ENCODE measurements at regions not wholly inside any gene's neighbourhood (a gene's known extent, or its start where the extent isn't known, plus 50 kb on each side); places are given as distances from the start of the nearest gene placed in this dataset.

- H3K4me3 ChIP-seq (ENCODE audit: control insufficient read depth, low read depth, low read length), result no peak overlapping the region
- no peak for TF ChIP-seq CTCF (IDR thresholded peaks at IDR 0.05; ENCODE audit: control insufficient read depth, insufficient read depth, low read depth, low read length, missing control alignments)
- no peak for DNase-seq (ENCODE audit: low read depth)
These were observed 105.8 kb downstream of the TNFSF18 start for GRCh38 chr1:172944931-172945330.

DNA sequence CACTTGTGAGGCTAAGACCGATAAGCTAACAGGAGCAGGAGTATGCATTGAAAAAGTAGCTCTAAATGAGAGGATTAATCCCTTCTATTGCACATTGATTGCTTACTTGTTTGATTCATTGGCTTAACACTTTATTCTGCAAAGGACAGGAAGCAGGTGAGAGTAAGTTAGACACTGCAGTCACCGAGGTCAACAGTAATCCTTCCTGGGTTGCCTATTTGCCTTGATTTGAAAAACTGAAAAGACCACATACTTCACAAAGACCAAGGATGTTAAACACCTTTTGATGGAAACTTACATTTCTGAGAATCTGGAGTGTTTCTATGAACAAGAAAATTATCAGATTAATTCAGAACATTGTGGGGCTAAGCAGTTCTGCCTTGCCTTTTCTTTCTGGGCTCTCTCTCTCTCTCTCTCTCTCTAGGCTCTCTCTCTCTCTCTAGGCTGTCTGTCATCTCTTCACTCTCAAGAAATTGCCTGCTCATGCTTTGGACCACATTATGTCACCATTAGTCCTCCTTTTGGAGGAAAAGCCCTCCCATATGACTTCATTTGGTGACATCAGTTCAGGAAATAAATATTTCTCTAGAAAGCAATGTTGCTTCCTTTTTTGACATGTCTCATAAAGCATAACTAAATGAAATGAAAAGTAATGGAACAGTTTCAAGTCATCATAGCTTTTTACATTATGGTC is 103.8 kb downstream of the TNFSF18 start:
- no peak overlapping the region for H3K4me3 ChIP-seq (ENCODE audit: control insufficient read depth, low read depth, low read length)
- no peak for DNase-seq (ENCODE audit: low read depth)
- no peak for TF ChIP-seq CTCF (IDR thresholded peaks at IDR 0.05; ENCODE audit: control insufficient read depth, insufficient read depth, low read depth, low read length, missing control alignments)

DNA sequence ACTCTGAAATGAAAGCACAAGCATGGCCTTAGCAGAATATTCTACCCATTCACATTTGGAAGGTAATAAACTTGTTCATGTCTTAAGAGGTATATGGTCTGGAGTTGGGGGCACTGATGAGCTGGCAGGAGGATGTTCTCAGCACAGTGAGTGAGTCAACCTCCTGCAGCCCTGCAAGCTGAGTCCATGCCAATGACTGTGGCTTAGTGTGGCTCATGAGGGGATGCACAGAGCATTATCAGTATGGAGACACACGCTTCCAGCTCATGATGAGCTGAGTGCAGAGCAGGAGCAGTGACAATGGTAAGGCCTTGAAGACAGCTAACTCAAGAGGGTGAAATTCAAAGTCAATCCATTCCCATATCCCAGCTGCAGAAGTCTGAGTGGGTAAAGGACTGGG is 102.3 kb downstream of the TNFSF18 start:
- DNase-seq (ENCODE audit: low read depth), result peak; percentile 61
- no peak for TF ChIP-seq CTCF (IDR thresholded peaks at IDR 0.05; ENCODE audit: control insufficient read depth, insufficient read depth, low read depth, low read length, missing control alignments)
- H3K4me3 ChIP-seq (ENCODE audit: control insufficient read depth, low read depth, low read length), result no peak overlapping the region

DNA sequence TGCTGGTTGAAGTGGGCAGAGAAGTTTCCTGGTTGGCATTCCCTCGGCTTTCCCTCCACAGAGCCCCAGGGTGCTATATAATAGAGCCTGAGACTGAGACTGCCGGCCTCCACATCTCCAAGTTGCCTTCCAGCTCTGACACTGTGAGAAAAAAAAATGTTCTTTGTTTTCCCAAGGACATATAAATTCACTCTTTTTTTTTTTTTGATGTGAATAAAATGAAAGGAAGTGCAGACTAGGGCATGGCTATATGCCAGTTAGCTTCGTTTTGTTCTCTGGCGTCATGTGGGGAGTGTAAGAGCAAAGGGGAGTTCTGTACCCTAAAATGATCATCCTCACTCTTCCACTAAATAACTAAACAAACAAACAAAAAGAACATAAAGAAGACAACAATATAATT is 101.6 kb downstream of the TNFSF18 start:
- DNase-seq (ENCODE audit: low read depth), result no peak
- H3K4me3 ChIP-seq (ENCODE audit: control insufficient read depth, low read depth, low read length), result no peak overlapping the region
- TF ChIP-seq CTCF (IDR thresholded peaks at IDR 0.05; ENCODE audit: control insufficient read depth, insufficient read depth, low read depth, low read length, missing control alignments), result no peak

DNA sequence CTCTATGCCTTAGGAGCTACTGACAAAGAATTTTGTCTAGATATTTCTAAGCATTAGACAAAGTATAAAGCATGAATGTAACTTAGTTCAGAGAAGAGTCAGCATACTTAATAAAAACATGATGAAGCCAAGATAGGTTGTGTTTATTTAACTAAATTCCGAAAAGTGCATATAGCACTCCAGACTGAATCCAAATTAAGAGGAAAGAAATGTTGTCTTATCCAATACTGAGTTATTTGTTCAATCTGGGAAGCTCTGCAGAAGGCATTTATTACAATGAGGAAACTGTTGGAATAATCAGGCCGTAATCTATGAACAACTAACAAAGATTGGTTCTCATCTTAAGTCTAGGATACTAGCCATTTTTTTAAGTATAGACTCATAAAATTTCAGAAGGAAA is 100.2 kb downstream of the TNFSF18 start:
- no peak for TF ChIP-seq CTCF (IDR thresholded peaks at IDR 0.05; ENCODE audit: control insufficient read depth, insufficient read depth, low read depth, low read length, missing control alignments)
- no peak overlapping the region for H3K4me3 ChIP-seq (ENCODE audit: control insufficient read depth, low read depth, low read length)
- no peak for DNase-seq (ENCODE audit: low read depth)

GRCh38 chr1:172951730-172952365 is 98.9 kb downstream of the TNFSF18 start:
- TF ChIP-seq CTCF (IDR thresholded peaks at IDR 0.05; ENCODE audit: control insufficient read depth, insufficient read depth, low read depth, low read length, missing control alignments), result no peak
- DNase-seq (ENCODE audit: low read depth), result peak; percentile 65

More at GRCh38 chr1:172951730-172952365, 98.9 kb downstream of the TNFSF18 start:
- H3K4me3 ChIP-seq (ENCODE audit: control insufficient read depth, low read depth, low read length), result no peak overlapping the region
